Tibial nerve (tissue), 4 donors: ENCODE measurements at regions not wholly inside any gene's neighbourhood (a gene's known extent, or its start where the extent isn't known, plus 50 kb on each side); places are given as distances from the start of the nearest gene placed in this dataset.
"Not testable (repeated sequence)": the region's sequence is repeated elsewhere in the genome, so short reads cannot be mapped to it uniquely, and the experiment has no call there.

ENCODE experiments used
- DNase-seq, 2 donors: peaks; one replicate each; pipeline ENCODE4 v3.0.0-alpha.2; 2019; ENCODE audit warnings: low spot score in 2 of 2
- H3K27ac ChIP-seq, 4 donors: fragments of 200-600 bp; sonication (generic) in 3 of 4; one replicate each; pipeline ENCODE4 v1.5.1; 2017 to 2019; ENCODE audit warnings: mild to moderate bottlenecking in 1 of 4
- H3K27me3 ChIP-seq, 2 donors: fragments of 200-600 bp; sonication (generic) in 1 of 2; one replicate each; pipeline versions ENCODE4 v1.5.1 to v1.6.0; 2017 to 2019
- H3K36me3 ChIP-seq, 3 donors: fragments of 200-600 bp; sonication (generic); one replicate each; pipeline ENCODE4 v1.5.1; 2018 to 2019
- H3K4me1 ChIP-seq, 4 donors: fragments of 200-600 bp; sonication (generic) in 3 of 4; one replicate each; pipeline ENCODE4 v1.5.1; 2017 to 2019
- H3K4me3 ChIP-seq, 4 donors: fragments of 200-600 bp; sonication (generic) in 3 of 4; one replicate each; pipeline ENCODE4 v1.5.1; 2017 to 2019; ENCODE audit warnings: mild to moderate bottlenecking in 1 of 4, moderate library complexity in 1 of 4
- H3K9me3 ChIP-seq, 4 donors: fragments of 200-600 bp; sonication (generic) in 3 of 4; one replicate each; pipeline ENCODE4 v1.5.1; 2017 to 2019
- CTCF ChIP-seq, 5 experiments: fragments of 200-600 bp in 3 of 5; fragments of 450-650 bp in 2 of 5; sonication (generic) in 3 of 5; IDR thresholded peaks; one replicate each; pipeline ENCODE4 v1.5.1; 2016 to 2019; ENCODE audit warnings: antibody characterized with exemption in 5 of 5, mild to moderate bottlenecking in 3 of 5, moderate library complexity in 2 of 5
- EP300 ChIP-seq, 2 donors: sonication (generic); formaldehyde crosslinking; IDR thresholded peaks; one replicate each; pipeline ENCODE4 v1.6.1; 2017; ENCODE audit warnings: antibody characterized with exemption in 2 of 2, mild to moderate bottlenecking in 1 of 2
- POLR2A ChIP-seq, 2 donors: fragments of 450-650 bp; IDR thresholded peaks; one replicate each; pipeline ENCODE4 v1.6.1; 2017; ENCODE audit warnings: antibody characterized with exemption in 2 of 2, mild to moderate bottlenecking in 2 of 2, moderate library complexity in 2 of 2
- WGBS, 2 donors: methylation state at CpG; one replicate each; pipeline ENCODE4 v1.1.5; 2018; 5-methylcytosine and 5-hydroxymethylcytosine counted together

GRCh38 chr5:18799482-18800128 is 1165.3 kb downstream of the TAF11L14 start:
- DNase-seq = no peak
- TF ChIP-seq EP300 (IDR thresholded peaks at IDR 0.05) (no peak), CTCF (IDR thresholded peaks at IDR 0.05) (no peak), POLR2A (IDR thresholded peaks at IDR 0.05) (no peak)
- no peaks in the 10 kb centered on the region for H3K27me3 ChIP-seq
- no peaks in the 10 kb centered on the region for H3K4me1 ChIP-seq
- H3K9me3 ChIP-seq = no peaks in the 10 kb centered on the region
- H3K4me3 ChIP-seq = no peak overlapping the region
- no peak overlapping the region for H3K27ac ChIP-seq
- WGBS, 2 donors = 71 to 75% methylated on average over 6 of the region's 6 CpGs
- H3K36me3 ChIP-seq = no peaks in the 10 kb centered on the region

GRCh38 chr5:18800293-18801025 is 1166.2 kb downstream of the TAF11L14 start:
- no peaks in the 10 kb centered on the region for H3K9me3 ChIP-seq
- WGBS, 2 donors = 89 to 90% methylated on average over 18 to 19 of the region's 19 CpGs
- TF ChIP-seq POLR2A (IDR thresholded peaks at IDR 0.05) (no peak), CTCF (IDR thresholded peaks at IDR 0.05) (no peak), EP300 (IDR thresholded peaks at IDR 0.05) (no peak)
- H3K27me3 ChIP-seq = no peaks in the 10 kb centered on the region
- H3K4me1 ChIP-seq = no peaks in the 10 kb centered on the region
- no peak for DNase-seq
- H3K36me3 ChIP-seq = no peaks in the 10 kb centered on the region
- H3K4me3 ChIP-seq = no peak overlapping the region
- H3K27ac ChIP-seq = no peak overlapping the region

GRCh38 chr5:18801413-18801812 is 1167.2 kb downstream of the TAF11L14 start:
- H3K9me3 ChIP-seq, H3K36me3 ChIP-seq, DNase-seq: not testable (repeated sequence)

GRCh38 chr5:18802336-18802735 is 1168.1 kb downstream of the TAF11L14 start:
- no peak for DNase-seq
- 80 to 81% methylated on average over 2 of the region's 2 CpGs for WGBS, 2 donors
- TF ChIP-seq CTCF (IDR thresholded peaks at IDR 0.05) (no peak), POLR2A (IDR thresholded peaks at IDR 0.05) (no peak), EP300 (IDR thresholded peaks at IDR 0.05) (no peak)
- no peaks in the 10 kb centered on the region for H3K4me1 ChIP-seq
- H3K4me3 ChIP-seq = no peak overlapping the region
- H3K36me3 ChIP-seq = no peaks in the 10 kb centered on the region
- H3K27me3 ChIP-seq = no peaks in the 10 kb centered on the region
- H3K9me3 ChIP-seq = no peaks in the 10 kb centered on the region
- no peak overlapping the region for H3K27ac ChIP-seq

More at GRCh38 chr5:18801413-18801812, 1167.2 kb downstream of the TAF11L14 start:
- not testable (repeated sequence) for H3K27me3 ChIP-seq, H3K4me3 ChIP-seq, H3K27ac ChIP-seq, H3K4me1 ChIP-seq
- 88 to 90% methylated on average over 3 of the region's 3 CpGs for WGBS, 2 donors

GRCh38 chr5:18805376-18805775 is 1171.1 kb downstream of the TAF11L14 start:
- Histone ChIP-seq H3K36me3 (no peaks in the 10 kb centered on the region), H3K27me3 (no peaks in the 10 kb centered on the region), H3K9me3 (no peaks in the 10 kb centered on the region), H3K4me3 (no peak overlapping the region), H3K27ac (no peak overlapping the region), H3K4me1 (no peaks in the 10 kb centered on the region)
- TF ChIP-seq POLR2A (IDR thresholded peaks at IDR 0.05) = no peak
- TF ChIP-seq CTCF (IDR thresholded peaks at IDR 0.05) = no peak
- TF ChIP-seq EP300 (IDR thresholded peaks at IDR 0.05) = no peak
- DNase-seq = no peak
- 58 to 79% methylated on average over 2 of the region's 2 CpGs for WGBS, 2 donors
